Sigmoid colon (tissue), 4 donors: ENCODE measurements at regions not wholly inside any gene's neighbourhood (a gene's known extent, or its start where the extent isn't known, plus 50 kb on each side); places are given as distances from the start of the nearest gene placed in this dataset.

ENCODE experiments used
- POLR2A ChIP-seq, 2 donors: fragments of 450-650 bp; IDR thresholded peaks; one replicate each; pipeline ENCODE4 v1.6.1; 2016; ENCODE audit warnings: antibody characterized with exemption in 2 of 2, mild to moderate bottlenecking in 2 of 2, moderate library complexity in 2 of 2
- POLR2AphosphoS5 ChIP-seq, 4 donors: sonication (generic); formaldehyde crosslinking; IDR thresholded peaks; one replicate each; pipeline ENCODE4 v1.6.1; 2017; ENCODE audit warnings: antibody characterized with exemption in 4 of 4
- TF ChIP-seq, protein P1 (sequence below), 4 experiments: fragments of 450-650 bp in 3 of 4; fragments of 200-600 bp in 1 of 4; IDR thresholded peaks; one replicate each; pipeline ENCODE4 v1.5.1; 2016 to 2019; ENCODE audit warnings: antibody characterized with exemption in 4 of 4, mild to moderate bottlenecking in 3 of 4, moderate library complexity in 2 of 4

GRCh38 chr5:174355208-174355612, 309.7 kb downstream of the NSG2 start:
- TF ChIP-seq, protein P1, sequence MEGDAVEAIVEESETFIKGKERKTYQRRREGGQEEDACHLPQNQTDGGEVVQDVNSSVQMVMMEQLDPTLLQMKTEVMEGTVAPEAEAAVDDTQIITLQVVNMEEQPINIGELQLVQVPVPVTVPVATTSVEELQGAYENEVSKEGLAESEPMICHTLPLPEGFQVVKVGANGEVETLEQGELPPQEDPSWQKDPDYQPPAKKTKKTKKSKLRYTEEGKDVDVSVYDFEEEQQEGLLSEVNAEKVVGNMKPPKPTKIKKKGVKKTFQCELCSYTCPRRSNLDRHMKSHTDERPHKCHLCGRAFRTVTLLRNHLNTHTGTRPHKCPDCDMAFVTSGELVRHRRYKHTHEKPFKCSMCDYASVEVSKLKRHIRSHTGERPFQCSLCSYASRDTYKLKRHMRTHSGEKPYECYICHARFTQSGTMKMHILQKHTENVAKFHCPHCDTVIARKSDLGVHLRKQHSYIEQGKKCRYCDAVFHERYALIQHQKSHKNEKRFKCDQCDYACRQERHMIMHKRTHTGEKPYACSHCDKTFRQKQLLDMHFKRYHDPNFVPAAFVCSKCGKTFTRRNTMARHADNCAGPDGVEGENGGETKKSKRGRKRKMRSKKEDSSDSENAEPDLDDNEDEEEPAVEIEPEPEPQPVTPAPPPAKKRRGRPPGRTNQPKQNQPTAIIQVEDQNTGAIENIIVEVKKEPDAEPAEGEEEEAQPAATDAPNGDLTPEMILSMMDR (IDR thresholded peaks at IDR 0.05) = no peak
- TF ChIP-seq POLR2A (IDR thresholded peaks at IDR 0.05) (no peak), POLR2AphosphoS5 (IDR thresholded peaks at IDR 0.05) (peak in 1 of 4 donors; percentile 23)
